ENCODE measurements at regions not wholly inside any gene's neighbourhood (a gene's known extent, or its start where the extent isn't known, plus 50 kb on each side); places are given as distances from the start of the nearest gene placed in this dataset.
"Not testable (repeated sequence)": the region's sequence is repeated elsewhere in the genome, so short reads cannot be mapped to it uniquely, and the experiment has no call there.

DNA sequence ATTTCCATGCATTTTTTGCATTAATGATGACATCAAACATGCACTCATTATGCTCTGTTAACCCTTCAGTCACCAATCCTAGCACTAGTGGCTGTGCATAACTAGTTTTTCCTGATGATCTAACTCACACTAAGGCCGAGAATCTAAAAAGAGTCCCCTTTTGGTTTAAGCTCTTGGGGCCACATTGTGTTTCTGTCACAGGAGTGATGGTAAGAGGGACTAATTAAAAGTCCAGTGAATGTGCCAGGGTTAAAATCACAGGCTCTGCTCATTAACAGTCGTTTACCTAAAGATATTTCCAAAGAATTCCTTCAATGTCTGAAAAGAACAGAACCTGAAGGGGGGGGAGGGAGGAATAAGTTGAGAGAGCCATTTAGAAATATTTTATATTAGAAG is 359.0 kb upstream of the ANKRD30A start:
- Histone ChIP-seq H3K36me3 (ENCODE audit: insufficient read depth, low read length) (no peaks in the 10 kb centered on the region), H3K9me3 (ENCODE audit: control insufficient read depth, insufficient read depth, low read length) (no peaks in the 10 kb centered on the region), H3K4me1 (ENCODE audit: insufficient read depth, low read length) (no peaks in the 10 kb centered on the region), H3K9ac (ENCODE audit: low read depth, low read length) (no peak overlapping the region)

GRCh38 chr10:36765782-36766414 is 359.5 kb upstream of the ANKRD30A start:
- no peaks in the 10 kb centered on the region for H3K36me3 ChIP-seq (ENCODE audit: insufficient read depth, low read length)
- no peaks in the 10 kb centered on the region for H3K4me1 ChIP-seq (ENCODE audit: insufficient read depth, low read length)
- H3K9ac ChIP-seq (ENCODE audit: low read depth, low read length): no peak overlapping the region
- no peaks in the 10 kb centered on the region for H3K9me3 ChIP-seq (ENCODE audit: control insufficient read depth, insufficient read depth, low read length)

- Histone ChIP-seq H3K9ac (ENCODE audit: low read depth, low read length) (no peak overlapping the region), H3K9me3 (ENCODE audit: control insufficient read depth, insufficient read depth, low read length) (no peaks in the 10 kb centered on the region), H3K36me3 (ENCODE audit: insufficient read depth, low read length) (no peaks in the 10 kb centered on the region), H3K4me1 (ENCODE audit: insufficient read depth, low read length) (no peaks in the 10 kb centered on the region)
Measured at GRCh38 chr10:36764823-36765222, 360.6 kb upstream of the ANKRD30A start.

GRCh38 chr10:36761121-36761520 is 364.3 kb upstream of the ANKRD30A start:
- H3K9ac ChIP-seq (ENCODE audit: low read depth, low read length): no peak overlapping the region
- no peaks in the 10 kb centered on the region for H3K36me3 ChIP-seq (ENCODE audit: insufficient read depth, low read length)
- H3K4me1 ChIP-seq (ENCODE audit: insufficient read depth, low read length): no peaks in the 10 kb centered on the region
- no peaks in the 10 kb centered on the region for H3K9me3 ChIP-seq (ENCODE audit: control insufficient read depth, insufficient read depth, low read length)

GRCh38 chr10:36759141-36759805 is 366.1 kb upstream of the ANKRD30A start:
- Histone ChIP-seq H3K4me1 (ENCODE audit: insufficient read depth, low read length) (no peaks in the 10 kb centered on the region), H3K9ac (ENCODE audit: low read depth, low read length) (no peak overlapping the region), H3K36me3 (ENCODE audit: insufficient read depth, low read length) (no peaks in the 10 kb centered on the region), H3K9me3 (ENCODE audit: control insufficient read depth, insufficient read depth, low read length) (no peaks in the 10 kb centered on the region)

- H3K9ac ChIP-seq (ENCODE audit: low read depth, low read length): no peak overlapping the region
- H3K9me3 ChIP-seq (ENCODE audit: control insufficient read depth, insufficient read depth, low read length): no peaks in the 10 kb centered on the region
- H3K4me1 ChIP-seq (ENCODE audit: insufficient read depth, low read length): no peaks in the 10 kb centered on the region
- no peaks in the 10 kb centered on the region for H3K36me3 ChIP-seq (ENCODE audit: insufficient read depth, low read length)
Measured at GRCh38 chr10:36748128-36748871, 377.1 kb upstream of the ANKRD30A start.

- Histone ChIP-seq H3K4me1 (ENCODE audit: insufficient read depth, low read length) (no peaks in the 10 kb centered on the region), H3K9me3 (ENCODE audit: control insufficient read depth, insufficient read depth, low read length) (no peaks in the 10 kb centered on the region), H3K36me3 (ENCODE audit: insufficient read depth, low read length) (no peaks in the 10 kb centered on the region), H3K9ac (ENCODE audit: low read depth, low read length) (no peak overlapping the region)
Measured at GRCh38 chr10:36739884-36740445, 385.4 kb upstream of the ANKRD30A start.

DNA sequence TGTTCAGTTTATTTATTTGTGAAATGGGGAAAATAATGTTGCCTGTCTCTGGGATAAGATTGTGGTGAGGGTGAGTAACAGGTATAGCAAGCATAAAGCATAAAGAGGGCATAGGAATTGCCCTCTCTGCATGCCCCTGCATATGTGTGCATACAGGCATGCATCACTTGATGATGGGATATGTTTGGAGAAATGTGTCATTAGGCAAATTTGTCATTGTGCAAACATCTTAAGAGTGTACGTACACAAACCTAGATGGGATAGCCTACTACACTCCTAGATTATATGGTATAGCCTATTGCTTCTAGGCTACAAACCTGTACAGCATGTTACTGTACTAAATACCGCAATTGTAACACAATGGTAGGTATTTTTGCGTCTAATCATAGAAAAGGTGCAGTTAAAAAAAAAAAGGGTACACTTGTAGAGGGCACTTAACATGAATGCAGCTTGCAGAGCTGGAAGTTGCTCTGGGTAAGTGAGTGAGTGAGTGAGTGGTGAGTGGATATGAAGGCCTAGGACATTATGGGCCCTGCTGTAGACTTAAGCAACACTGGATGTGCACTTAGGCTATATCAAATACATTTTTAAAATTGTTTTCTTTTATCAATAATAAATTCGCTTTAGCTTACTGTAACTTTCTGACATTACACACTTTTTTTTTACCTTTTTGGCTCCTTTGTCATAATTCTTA is 386.5 kb upstream of the ANKRD30A start:
- Histone ChIP-seq H3K9me3 (ENCODE audit: control insufficient read depth, insufficient read depth, low read length) (no peaks in the 10 kb centered on the region), H3K4me1 (ENCODE audit: insufficient read depth, low read length) (no peaks in the 10 kb centered on the region), H3K9ac (ENCODE audit: low read depth, low read length) (no peak overlapping the region), H3K36me3 (ENCODE audit: insufficient read depth, low read length) (no peaks in the 10 kb centered on the region)

GRCh38 chr10:36736311-36736710 is 389.1 kb upstream of the ANKRD30A start:
- H3K36me3 ChIP-seq (ENCODE audit: insufficient read depth, low read length): no peaks in the 10 kb centered on the region
- H3K9me3 ChIP-seq (ENCODE audit: control insufficient read depth, insufficient read depth, low read length): no peaks in the 10 kb centered on the region
- H3K4me1 ChIP-seq (ENCODE audit: insufficient read depth, low read length): no peaks in the 10 kb centered on the region
- no peak overlapping the region for H3K9ac ChIP-seq (ENCODE audit: low read depth, low read length)

- H3K9me3 ChIP-seq (ENCODE audit: control insufficient read depth, insufficient read depth, low read length); H3K36me3 ChIP-seq (ENCODE audit: insufficient read depth, low read length); H3K4me1 ChIP-seq (ENCODE audit: insufficient read depth, low read length); H3K9ac ChIP-seq (ENCODE audit: low read depth, low read length): not testable (repeated sequence)
Measured at GRCh38 chr10:36734590-36734989, 390.8 kb upstream of the ANKRD30A start.

- Histone ChIP-seq H3K4me1 (ENCODE audit: insufficient read depth, low read length) (peaks cover 5% of the 10 kb centered on the region; the same call in 1 of the 2 replicates), H3K36me3 (ENCODE audit: insufficient read depth, low read length) (no peaks in the 10 kb centered on the region), H3K9me3 (ENCODE audit: control insufficient read depth, insufficient read depth, low read length) (no peaks in the 10 kb centered on the region), H3K9ac (ENCODE audit: low read depth, low read length) (no peak overlapping the region)
Measured at GRCh38 chr10:36730316-36730715, 395.1 kb upstream of the ANKRD30A start.

GRCh38 chr10:36728626-36729025 is 396.8 kb upstream of the ANKRD30A start:
- Histone ChIP-seq H3K36me3 (ENCODE audit: insufficient read depth, low read length) (no peaks in the 10 kb centered on the region), H3K9me3 (ENCODE audit: control insufficient read depth, insufficient read depth, low read length) (no peaks in the 10 kb centered on the region), H3K4me1 (ENCODE audit: insufficient read depth, low read length) (peaks cover 7% of the 10 kb centered on the region; the same call in 1 of the 2 replicates), H3K9ac (ENCODE audit: low read depth, low read length) (no peak overlapping the region)

DNA sequence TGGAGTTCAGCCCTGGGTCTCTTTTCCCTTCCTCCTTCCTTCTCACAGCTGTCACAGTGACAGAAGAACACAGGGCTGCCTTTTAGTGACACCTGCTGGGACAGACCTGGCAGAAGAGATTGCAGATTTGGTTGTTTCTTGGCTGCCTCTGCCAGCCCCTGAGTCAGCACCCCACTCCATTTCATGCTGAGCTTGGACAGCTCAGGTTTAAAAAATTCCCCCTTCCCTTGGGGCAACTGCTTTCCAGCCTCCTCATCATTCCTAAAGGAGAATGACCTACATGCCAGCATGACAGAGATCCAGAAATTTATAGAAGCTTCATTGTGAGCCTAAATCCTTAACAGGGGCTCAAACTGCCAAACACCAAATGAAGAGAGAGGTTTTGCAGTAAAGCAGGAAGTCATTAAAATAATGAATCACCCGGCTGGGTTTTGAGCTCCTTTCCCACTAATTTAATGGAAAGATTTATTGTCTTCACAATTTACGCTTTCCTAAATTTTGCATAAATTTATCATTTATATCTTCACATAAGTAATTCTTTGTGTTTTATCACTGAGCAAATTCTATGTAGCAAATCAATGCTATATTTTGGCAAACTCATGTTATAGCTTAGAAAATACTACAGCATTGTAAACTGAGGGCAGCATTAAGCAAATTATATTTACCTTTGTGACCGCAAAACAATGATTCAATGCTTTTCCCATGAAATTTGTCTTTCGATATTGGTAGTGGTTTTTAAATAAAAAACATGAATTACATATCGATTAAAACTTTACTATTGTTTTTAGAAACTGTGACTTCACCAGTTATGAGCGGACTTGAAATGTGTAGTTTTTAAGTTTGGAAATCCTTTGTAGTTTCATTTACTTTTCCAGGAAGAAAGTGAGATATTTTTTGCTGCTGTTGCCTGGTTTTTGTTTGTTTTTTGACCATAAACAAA is 399.5 kb upstream of the ANKRD30A start:
- Histone ChIP-seq H3K36me3 (ENCODE audit: insufficient read depth, low read length) (no peaks in the 10 kb centered on the region), H3K4me1 (ENCODE audit: insufficient read depth, low read length) (peaks cover 7% of the 10 kb centered on the region; the same call in 1 of the 2 replicates), H3K9me3 (ENCODE audit: control insufficient read depth, insufficient read depth, low read length) (no peaks in the 10 kb centered on the region), H3K9ac (ENCODE audit: low read depth, low read length) (no peak overlapping the region)
